GM20000 (cell line): ENCODE measurements at regions not wholly inside any gene's neighbourhood (a gene's known extent, or its start where the extent isn't known, plus 50 kb on each side); places are given as distances from the start of the nearest gene placed in this dataset.

Experiments used
- DNase-seq: peaks from one replicate; pipeline ENCODE4 v3.0.0; 2012; ENCODE audit warnings: low spot score
- CTCF ChIP-seq: IDR thresholded peaks from 2 replicates; pipeline ENCODE4 v1.5.1; 2012; ENCODE audit warnings: mild to moderate bottlenecking, control low read depth; ENCODE audit errors: extremely low read depth, missing control alignments

GRCh38 chr1:4219111-4219510, 319.0 kb upstream of the C1orf174 start:
- no peak for DNase-seq
- no peak for TF ChIP-seq CTCF

DNA sequence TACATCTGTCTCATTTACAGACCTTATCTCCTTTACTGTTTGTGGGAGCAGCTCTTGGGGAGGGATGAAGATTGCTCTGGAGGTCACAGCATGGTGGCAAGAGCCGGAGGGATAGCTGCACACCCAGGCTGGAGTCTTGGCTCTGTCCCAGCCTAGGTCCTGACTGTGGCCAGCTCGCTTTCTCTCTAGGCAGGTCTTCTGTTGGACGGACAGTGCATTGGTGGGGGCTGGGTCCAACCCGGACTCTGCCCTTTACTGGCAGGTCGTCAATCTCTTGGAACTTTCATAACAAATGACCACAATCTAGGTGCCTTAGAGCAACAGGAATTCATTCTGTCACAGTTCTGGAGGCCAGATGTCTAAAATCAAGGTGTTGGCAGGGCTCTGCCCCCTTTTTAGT, 319.8 kb upstream of the C1orf174 start:
- no peak for DNase-seq
- TF ChIP-seq CTCF, result no peak

DNA sequence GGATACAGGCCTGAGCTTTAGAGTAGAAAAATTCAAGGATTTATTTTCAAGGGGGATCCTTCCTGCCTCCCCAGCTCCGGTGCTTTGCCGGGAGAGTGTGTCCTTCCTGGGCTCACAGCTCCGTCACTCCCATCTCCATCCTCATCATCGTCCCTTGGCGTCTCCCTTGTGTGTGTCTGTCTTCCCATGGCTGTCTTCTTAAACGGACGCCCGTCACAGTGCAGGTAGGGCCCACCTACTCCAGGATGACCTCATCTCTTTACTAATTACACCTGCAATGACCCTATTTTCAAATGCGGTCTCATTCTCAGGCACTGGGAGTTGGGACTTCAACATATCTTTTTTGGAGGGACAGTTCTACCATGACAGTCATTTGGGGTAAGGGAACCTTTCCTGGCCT, 320.3 kb upstream of the C1orf174 start:
- no peak for TF ChIP-seq CTCF
- no peak for DNase-seq

GRCh38 chr1:4221107-4221506, 321.0 kb upstream of the C1orf174 start:
- no peak for DNase-seq
- no peak for TF ChIP-seq CTCF

GRCh38 chr1:4224684-4225467, 324.8 kb upstream of the C1orf174 start:
- no peak for DNase-seq

DNA sequence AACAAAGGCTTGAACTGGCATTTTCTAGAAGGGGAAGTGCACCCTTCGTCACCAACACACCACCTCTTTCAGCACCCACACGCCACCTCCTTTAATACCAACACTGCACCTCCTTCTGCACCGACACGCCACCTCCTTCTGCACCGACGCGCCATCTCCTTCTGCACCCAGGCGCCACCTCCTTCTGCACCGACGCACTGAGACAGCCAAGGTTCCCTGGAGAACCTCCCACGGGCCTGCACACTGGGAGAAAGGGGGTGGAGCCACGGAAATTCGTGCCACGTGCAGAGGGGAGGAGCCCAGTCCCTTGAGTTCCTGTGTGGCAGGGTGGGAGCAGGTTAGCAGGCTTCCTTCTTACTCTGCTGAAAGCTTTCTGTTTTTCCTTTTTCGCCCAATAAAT, 327.9 kb upstream of the C1orf174 start:
- no peak for DNase-seq
- TF ChIP-seq CTCF, result no peak

More at GRCh38 chr1:4224684-4225467, 324.8 kb upstream of the C1orf174 start:
- no peak for TF ChIP-seq CTCF

GRCh38 chr1:4253935-4254334, 353.9 kb upstream of the C1orf174 start:
- TF ChIP-seq CTCF, result no peak
- DNase-seq, result no peak
